AG09319 (cell line): ENCODE measurements at regions not wholly inside any gene's neighbourhood (a gene's known extent, or its start where the extent isn't known, plus 50 kb on each side); places are given as distances from the start of the nearest gene placed in this dataset.

Experiments
- DNase-seq: peaks from one replicate; pipeline ENCODE4 v3.0.0-alpha.2; 2010; ENCODE audit warnings: low read depth; ENCODE audit errors: extremely low read depth
- TF ChIP-seq, protein P1 (sequence below): IDR thresholded peaks from 2 replicates; pipeline ENCODE4 v1.5.1; 2011; ENCODE audit warnings: low read depth, mild to moderate bottlenecking, inconsistent platforms, low read length, moderate library complexity

DNA sequence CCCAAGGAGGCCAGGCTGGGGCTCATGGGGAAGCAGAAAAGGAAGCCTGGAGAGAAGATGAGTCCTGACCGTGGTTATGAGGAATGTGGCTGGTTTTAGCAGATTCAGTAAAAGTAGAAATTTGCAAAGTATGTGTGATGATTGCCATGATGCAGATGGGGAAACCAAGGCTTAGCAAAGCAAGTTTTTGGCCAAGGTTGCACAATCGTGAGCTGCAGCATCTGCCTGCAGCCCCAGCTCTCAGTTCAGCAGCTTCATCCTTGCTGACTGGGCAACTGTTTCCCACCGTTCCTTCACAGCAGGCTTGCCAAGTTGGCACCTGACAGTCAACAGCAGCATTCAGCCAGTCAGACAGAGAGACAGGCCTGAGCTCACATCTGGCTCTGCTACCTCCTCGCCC, 656.7 kb downstream of the MED13L start:
- TF ChIP-seq, protein P1, sequence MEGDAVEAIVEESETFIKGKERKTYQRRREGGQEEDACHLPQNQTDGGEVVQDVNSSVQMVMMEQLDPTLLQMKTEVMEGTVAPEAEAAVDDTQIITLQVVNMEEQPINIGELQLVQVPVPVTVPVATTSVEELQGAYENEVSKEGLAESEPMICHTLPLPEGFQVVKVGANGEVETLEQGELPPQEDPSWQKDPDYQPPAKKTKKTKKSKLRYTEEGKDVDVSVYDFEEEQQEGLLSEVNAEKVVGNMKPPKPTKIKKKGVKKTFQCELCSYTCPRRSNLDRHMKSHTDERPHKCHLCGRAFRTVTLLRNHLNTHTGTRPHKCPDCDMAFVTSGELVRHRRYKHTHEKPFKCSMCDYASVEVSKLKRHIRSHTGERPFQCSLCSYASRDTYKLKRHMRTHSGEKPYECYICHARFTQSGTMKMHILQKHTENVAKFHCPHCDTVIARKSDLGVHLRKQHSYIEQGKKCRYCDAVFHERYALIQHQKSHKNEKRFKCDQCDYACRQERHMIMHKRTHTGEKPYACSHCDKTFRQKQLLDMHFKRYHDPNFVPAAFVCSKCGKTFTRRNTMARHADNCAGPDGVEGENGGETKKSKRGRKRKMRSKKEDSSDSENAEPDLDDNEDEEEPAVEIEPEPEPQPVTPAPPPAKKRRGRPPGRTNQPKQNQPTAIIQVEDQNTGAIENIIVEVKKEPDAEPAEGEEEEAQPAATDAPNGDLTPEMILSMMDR: no peak
- DNase-seq: no peak

DNA sequence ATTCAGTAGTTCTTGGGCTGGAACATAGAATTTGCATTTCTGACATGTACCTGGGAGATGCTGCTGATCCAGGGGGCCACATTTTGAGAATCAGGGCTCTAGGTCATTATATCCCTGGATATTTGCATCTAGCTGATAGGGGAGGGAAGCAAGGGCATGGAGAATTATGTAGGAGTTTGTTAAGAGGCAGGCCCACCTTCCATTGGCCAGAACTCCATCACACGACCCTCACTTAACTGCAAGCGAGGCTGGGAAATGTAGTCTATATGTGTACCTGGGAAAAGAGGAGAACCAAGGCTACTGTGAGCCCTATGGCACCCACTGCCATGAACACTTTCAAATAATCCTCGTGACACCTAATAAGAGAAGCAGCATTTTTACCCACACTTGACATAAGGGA, 657.6 kb downstream of the MED13L start:
- TF ChIP-seq, protein P1: no peak
- DNase-seq: no peak

DNA sequence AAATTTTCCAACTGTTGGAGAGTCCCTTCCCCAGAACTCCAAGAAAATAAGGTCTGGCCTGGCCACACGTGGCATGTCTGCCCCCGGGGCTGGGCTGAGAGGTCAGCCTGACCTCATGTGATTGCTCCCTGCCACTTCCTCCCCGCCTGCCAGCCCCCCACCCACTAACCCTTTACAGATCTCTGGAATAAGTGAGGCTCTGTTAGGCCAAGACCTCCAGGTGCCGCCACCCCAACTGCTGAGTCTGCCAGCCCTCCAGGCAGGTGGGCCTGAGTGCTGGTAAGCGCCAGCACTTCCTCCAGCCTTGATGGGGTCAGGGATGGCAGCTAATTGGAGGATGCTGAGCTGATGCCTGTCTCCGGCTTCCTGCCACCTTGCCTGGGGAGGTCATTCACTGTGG, 658.4 kb downstream of the MED13L start:
- TF ChIP-seq, protein P1: no peak
- no peak for DNase-seq

DNA sequence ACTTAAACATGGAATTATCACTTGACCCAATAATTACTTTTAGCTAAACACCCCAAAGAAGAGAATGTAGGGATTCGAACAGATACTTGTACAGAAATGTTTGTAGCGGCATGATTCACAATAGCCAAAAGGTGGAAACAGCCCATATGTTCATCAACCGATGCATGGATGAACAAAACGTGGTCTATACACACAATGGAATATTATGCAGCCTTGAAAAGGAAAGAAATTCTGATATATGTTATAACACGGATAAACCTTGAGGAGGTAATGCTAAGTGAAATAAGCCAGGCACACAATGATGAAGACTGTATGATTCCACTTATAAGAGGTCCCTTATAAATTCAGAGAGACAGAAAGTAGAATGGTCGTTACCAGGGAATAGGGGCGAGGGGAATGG, 659.4 kb downstream of the MED13L start:
- no peak for DNase-seq
- TF ChIP-seq, protein P1: no peak

DNA sequence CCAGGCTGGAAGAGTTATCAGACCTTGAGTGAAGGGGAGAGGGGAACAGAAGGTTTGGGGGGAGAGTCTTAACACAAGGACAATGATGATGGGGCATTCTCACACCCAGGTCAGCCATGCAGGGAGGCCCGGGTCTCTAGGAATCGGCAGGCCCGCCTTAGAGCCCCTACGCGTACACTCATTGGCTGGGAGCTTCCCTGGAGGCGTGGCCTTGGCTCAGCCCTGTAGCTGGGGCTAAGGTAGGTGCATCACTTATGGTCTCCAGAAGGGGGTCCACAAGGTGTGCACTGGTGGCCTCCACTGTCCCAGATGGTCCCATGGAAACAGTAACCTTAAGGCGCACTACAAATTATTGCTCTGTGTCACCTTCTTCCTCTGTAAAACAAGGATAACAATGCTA, 660.1 kb downstream of the MED13L start:
- TF ChIP-seq, protein P1: no peak
- DNase-seq: no peak

DNA sequence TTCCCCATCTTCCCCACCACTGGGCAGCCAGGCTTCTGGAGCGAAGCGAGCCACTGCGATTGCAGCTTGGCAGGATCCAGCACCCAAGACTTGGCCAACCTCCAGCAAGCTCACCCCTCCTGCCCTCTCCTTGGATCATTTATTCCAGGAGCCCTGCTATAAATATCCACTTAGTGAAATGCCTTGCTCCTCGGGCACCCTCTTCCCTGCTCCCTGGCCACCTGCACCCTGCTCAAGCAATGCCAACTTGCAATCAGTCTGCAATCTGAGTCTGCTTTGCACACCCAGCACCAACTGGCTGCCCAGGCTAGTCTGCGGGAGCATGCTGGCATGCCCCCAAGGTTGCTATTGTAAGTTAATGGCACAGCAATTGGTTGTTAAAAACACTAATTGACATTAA, 666.0 kb downstream of the MED13L start:
- TF ChIP-seq, protein P1: no peak
- no peak for DNase-seq

DNA sequence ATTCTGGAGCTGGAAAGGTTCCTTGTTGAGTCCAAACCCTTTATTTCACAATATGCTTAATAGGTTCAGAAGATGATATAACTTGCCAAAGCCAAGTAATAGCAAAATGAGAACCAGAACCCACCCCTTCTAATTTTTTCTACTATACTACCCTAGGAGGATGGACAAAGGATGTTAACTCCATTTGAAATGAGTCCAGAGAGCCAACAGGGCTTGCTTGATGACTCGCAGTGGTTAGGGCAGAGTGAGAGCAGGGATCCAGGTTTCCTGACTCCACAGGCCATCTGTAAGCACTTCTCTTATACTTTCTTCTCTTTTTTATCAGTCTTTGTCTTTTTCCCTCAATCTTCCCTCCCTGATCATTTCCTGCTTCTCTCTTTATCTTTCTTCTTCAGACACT, 668.1 kb downstream of the MED13L start:
- no peak for DNase-seq

More for the DNA sequence above, 668.1 kb downstream of the MED13L start:
- TF ChIP-seq, protein P1: no peak
